Neural cell (in vitro differentiated cells): ENCODE measurements at regions not wholly inside any gene's neighbourhood (a gene's known extent, or its start where the extent isn't known, plus 50 kb on each side); places are given as distances from the start of the nearest gene placed in this dataset.

Source experiments
- H2AFZ ChIP-seq: fragments of 200-600, 300-800 bp; sonication (generic), shearing (Covaris generic); 2 replicates; pipeline ENCODE4 v1.6.0; 2014; ENCODE audit warnings: low read depth, mild to moderate bottlenecking, antibody characterized with exemption, low read length, moderate library complexity
- H3F3A ChIP-seq: fragments of 200-600 bp; shearing (Covaris generic); 2 replicates; pipeline ENCODE4 v1.6.1; 2016; ENCODE audit warnings: mild to moderate bottlenecking, moderate library complexity, mixed read lengths, antibody characterized with exemption, low read length; ENCODE audit not compliant: insufficient read depth, poor library complexity, severe bottlenecking
- H3K27ac ChIP-seq: fragments of 200-600, 300-800 bp; sonication (generic), shearing (Covaris generic); 2 replicates; pipeline ENCODE4 v1.5.1; 2014; ENCODE audit warnings: mild to moderate bottlenecking, low read length, moderate library complexity
- H3K27me3 ChIP-seq: fragments of 300-800, 200-600 bp; sonication (generic), shearing (Covaris generic); 2 replicates; pipeline ENCODE4 v1.6.0; 2014; ENCODE audit warnings: mild to moderate bottlenecking, low read depth, low read length, moderate library complexity; ENCODE audit not compliant: insufficient read depth
- H3K36me3 ChIP-seq: fragments of 300-800, 200-600 bp; sonication (generic), shearing (Covaris generic); 2 replicates; pipeline ENCODE4 v1.5.1; 2014; ENCODE audit warnings: mild to moderate bottlenecking, antibody characterized with exemption, low read length, moderate library complexity; ENCODE audit not compliant: insufficient read depth
- H3K4me2 ChIP-seq: fragments of 300-800, 200-600 bp; sonication (generic), shearing (Covaris generic); 2 replicates; pipeline ENCODE4 v1.6.0; 2014; ENCODE audit warnings: mild to moderate bottlenecking, low read length
- H3K4me3 ChIP-seq: fragments of 300-800, 200-600 bp; sonication (generic), shearing (Covaris generic); 2 replicates; pipeline ENCODE4 v1.5.1; 2014; ENCODE audit warnings: mild to moderate bottlenecking, low read length, moderate library complexity
- H3K79me2 ChIP-seq: fragments of 200-600 bp; shearing (Covaris generic); replicated peaks from 2 replicates; pipeline ENCODE4 v1.6.0; 2014; ENCODE audit warnings: mild to moderate bottlenecking, low read length, moderate library complexity; ENCODE audit not compliant: insufficient read depth
- H3K9ac ChIP-seq: fragments of 300-800, 200-600 bp; sonication (generic), shearing (Covaris generic); 2 replicates; pipeline ENCODE4 v1.6.1; 2016; ENCODE audit warnings: mild to moderate bottlenecking, low read length, mixed read lengths
- H3K9me2 ChIP-seq: fragments of 200-600 bp; shearing (Covaris generic); 2 replicates; pipeline ENCODE4 v1.6.1; 2016; ENCODE audit warnings: mild to moderate bottlenecking, low read length, mixed read lengths; ENCODE audit not compliant: insufficient read depth
- H3K9me3 ChIP-seq: fragments of 200-600, 300-800 bp; sonication (generic), shearing (Covaris generic); 2 replicates; pipeline ENCODE4 v1.6.1; 2016; ENCODE audit warnings: mild to moderate bottlenecking, mixed run types, low read length, moderate library complexity, mixed read lengths
- H4K20me1 ChIP-seq: fragments of 200-600 bp; shearing (Covaris generic); 2 replicates; pipeline ENCODE4 v1.6.1; 2016; ENCODE audit warnings: mild to moderate bottlenecking, mixed run types; ENCODE audit not compliant: insufficient read depth
- EP300 ChIP-seq: fragments of 450-650 bp; conservative IDR thresholded peaks from 2 replicates; pipeline ENCODE4 v1.6.1; 2014; ENCODE audit warnings: antibody characterized with exemption, mild to moderate bottlenecking, moderate library complexity; ENCODE audit not compliant: poor library complexity, severe bottlenecking
- EZH2 ChIP-seq: fragments of 200-600, 300-800 bp; shearing (Covaris generic), sonication (generic); IDR thresholded peaks from 2 replicates; pipeline ENCODE4 v1.6.1; 2014; ENCODE audit warnings: antibody characterized with exemption, low read length, borderline replicate concordance, mild to moderate bottlenecking; ENCODE audit not compliant: insufficient read depth, poor library complexity, severe bottlenecking
- MXI1 ChIP-seq: fragments of 450-650 bp; conservative IDR thresholded peaks from 2 replicates; pipeline ENCODE4 v1.6.1; 2014; ENCODE audit warnings: antibody characterized with exemption, mild to moderate bottlenecking; ENCODE audit not compliant: poor library complexity, severe bottlenecking
- POLR2AphosphoS5 ChIP-seq: IDR thresholded peaks from 2 replicates; pipeline ENCODE4 v1.6.1; 2012
- RAD21 ChIP-seq: fragments of 450-650 bp; conservative IDR thresholded peaks from 2 replicates; pipeline ENCODE4 v1.6.1; 2014; ENCODE audit warnings: antibody characterized with exemption, mild to moderate bottlenecking, moderate library complexity
- SMC3 ChIP-seq: fragments of 450-650 bp; conservative IDR thresholded peaks from 2 replicates; pipeline ENCODE4 v1.6.1; 2014; ENCODE audit warnings: antibody characterized with exemption, mild to moderate bottlenecking, moderate library complexity; ENCODE audit not compliant: poor library complexity
- TAF1 ChIP-seq: IDR thresholded peaks from 2 replicates; pipeline ENCODE4 v1.6.1; 2012; ENCODE audit warnings: low read depth
- TF ChIP-seq, protein P1 (sequence below): fragments of 450-650 bp; IDR thresholded peaks from 2 replicates; pipeline ENCODE4 v1.5.1; 2014; ENCODE audit warnings: antibody characterized with exemption, mild to moderate bottlenecking, moderate library complexity; ENCODE audit not compliant: poor library complexity, severe bottlenecking
- TF ChIP-seq, protein P2 (sequence below): IDR thresholded peaks from 2 replicates; pipeline ENCODE4 v1.6.1; 2012; ENCODE audit warnings: borderline replicate concordance

DNA sequence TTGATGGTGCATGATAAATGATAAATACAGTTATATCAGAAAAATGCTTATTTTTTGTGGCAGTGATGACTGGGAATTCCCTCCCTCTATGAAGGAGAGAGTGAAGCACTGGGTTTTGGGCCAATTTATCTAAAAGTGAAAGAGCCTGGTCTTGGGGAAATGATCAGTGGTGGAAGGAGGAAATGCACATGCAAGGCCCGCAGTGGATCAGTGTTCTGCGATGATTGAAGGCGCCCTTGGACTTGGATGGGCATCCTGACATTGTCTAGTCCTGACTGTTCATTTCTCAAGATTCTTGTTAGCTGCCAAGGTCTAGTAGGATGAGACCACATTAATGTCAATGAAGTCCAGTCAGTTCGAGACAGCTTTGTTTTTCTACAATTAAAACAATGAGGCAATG is 272.0 kb upstream of the SLC35B3 start:
- no peaks in the 10 kb centered on the region for H3K9me3 ChIP-seq
- no peak overlapping the region for H3K27ac ChIP-seq
- no peak overlapping the region for H3K4me2 ChIP-seq
- no peaks in the 10 kb centered on the region for H3K27me3 ChIP-seq
- no peak overlapping the region for H3K4me3 ChIP-seq
- no peak overlapping the region for H2AFZ ChIP-seq
- H4K20me1 ChIP-seq, result no peaks in the 10 kb centered on the region
- H3K79me2 ChIP-seq, result no peaks in the 10 kb centered on the region
- no peaks in the 10 kb centered on the region for H3K36me3 ChIP-seq
- no peaks in the 10 kb centered on the region for H3K9me2 ChIP-seq
- TF ChIP-seq, protein P1, sequence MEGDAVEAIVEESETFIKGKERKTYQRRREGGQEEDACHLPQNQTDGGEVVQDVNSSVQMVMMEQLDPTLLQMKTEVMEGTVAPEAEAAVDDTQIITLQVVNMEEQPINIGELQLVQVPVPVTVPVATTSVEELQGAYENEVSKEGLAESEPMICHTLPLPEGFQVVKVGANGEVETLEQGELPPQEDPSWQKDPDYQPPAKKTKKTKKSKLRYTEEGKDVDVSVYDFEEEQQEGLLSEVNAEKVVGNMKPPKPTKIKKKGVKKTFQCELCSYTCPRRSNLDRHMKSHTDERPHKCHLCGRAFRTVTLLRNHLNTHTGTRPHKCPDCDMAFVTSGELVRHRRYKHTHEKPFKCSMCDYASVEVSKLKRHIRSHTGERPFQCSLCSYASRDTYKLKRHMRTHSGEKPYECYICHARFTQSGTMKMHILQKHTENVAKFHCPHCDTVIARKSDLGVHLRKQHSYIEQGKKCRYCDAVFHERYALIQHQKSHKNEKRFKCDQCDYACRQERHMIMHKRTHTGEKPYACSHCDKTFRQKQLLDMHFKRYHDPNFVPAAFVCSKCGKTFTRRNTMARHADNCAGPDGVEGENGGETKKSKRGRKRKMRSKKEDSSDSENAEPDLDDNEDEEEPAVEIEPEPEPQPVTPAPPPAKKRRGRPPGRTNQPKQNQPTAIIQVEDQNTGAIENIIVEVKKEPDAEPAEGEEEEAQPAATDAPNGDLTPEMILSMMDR, result no peak
- TF ChIP-seq TAF1, result no peak
- TF ChIP-seq POLR2AphosphoS5, result no peak
- TF ChIP-seq EP300, result no peak
- no peak for TF ChIP-seq RAD21
- no peak for TF ChIP-seq MXI1
- TF ChIP-seq, protein P2, sequence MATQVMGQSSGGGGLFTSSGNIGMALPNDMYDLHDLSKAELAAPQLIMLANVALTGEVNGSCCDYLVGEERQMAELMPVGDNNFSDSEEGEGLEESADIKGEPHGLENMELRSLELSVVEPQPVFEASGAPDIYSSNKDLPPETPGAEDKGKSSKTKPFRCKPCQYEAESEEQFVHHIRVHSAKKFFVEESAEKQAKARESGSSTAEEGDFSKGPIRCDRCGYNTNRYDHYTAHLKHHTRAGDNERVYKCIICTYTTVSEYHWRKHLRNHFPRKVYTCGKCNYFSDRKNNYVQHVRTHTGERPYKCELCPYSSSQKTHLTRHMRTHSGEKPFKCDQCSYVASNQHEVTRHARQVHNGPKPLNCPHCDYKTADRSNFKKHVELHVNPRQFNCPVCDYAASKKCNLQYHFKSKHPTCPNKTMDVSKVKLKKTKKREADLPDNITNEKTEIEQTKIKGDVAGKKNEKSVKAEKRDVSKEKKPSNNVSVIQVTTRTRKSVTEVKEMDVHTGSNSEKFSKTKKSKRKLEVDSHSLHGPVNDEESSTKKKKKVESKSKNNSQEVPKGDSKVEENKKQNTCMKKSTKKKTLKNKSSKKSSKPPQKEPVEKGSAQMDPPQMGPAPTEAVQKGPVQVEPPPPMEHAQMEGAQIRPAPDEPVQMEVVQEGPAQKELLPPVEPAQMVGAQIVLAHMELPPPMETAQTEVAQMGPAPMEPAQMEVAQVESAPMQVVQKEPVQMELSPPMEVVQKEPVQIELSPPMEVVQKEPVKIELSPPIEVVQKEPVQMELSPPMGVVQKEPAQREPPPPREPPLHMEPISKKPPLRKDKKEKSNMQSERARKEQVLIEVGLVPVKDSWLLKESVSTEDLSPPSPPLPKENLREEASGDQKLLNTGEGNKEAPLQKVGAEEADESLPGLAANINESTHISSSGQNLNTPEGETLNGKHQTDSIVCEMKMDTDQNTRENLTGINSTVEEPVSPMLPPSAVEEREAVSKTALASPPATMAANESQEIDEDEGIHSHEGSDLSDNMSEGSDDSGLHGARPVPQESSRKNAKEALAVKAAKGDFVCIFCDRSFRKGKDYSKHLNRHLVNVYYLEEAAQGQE, result no peak
- no peak for TF ChIP-seq SMC3
- no peak for TF ChIP-seq EZH2
- no peak overlapping the region for H3K9ac ChIP-seq
- no peaks in the 10 kb centered on the region for H3F3A ChIP-seq

DNA sequence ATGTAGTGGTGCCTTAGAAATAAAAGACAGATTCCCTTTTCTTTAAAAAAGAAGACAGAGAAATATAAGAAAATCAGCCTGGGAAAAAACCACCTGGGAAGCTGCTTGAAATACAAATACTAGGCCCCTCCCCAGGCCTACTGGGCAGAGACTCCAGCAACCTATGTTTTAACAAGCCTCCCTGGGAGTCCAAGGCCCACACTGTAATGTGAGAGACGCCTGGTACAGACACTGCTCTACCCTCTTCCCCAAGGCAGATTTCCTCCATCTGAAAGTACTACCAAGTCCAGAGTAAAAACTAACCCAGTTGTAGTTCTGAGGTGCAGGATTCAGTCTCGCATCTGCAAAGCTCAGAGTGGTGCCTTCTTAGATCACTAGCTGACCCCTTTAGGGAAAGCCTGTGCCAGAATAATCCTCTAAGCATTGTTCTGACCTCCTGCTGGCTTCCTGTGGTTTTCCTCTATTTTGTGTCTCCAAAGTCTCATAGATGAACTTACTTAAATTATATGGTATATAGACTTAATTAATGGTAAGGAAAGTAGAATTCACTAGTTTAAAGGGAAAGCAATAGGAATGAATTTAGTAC is 270.2 kb upstream of the SLC35B3 start:
- Histone ChIP-seq H3K9ac (no peak overlapping the region), H3K36me3 (no peaks in the 10 kb centered on the region), H3K27me3 (no peaks in the 10 kb centered on the region), H2AFZ (no peak overlapping the region), H3K4me2 (no peak overlapping the region), H3K9me3 (no peaks in the 10 kb centered on the region), H3K79me2 (no peaks in the 10 kb centered on the region), H3K9me2 (no peaks in the 10 kb centered on the region), H3K4me3 (no peak overlapping the region), H4K20me1 (no peaks in the 10 kb centered on the region), H3K27ac (no peak overlapping the region), H3F3A (no peaks in the 10 kb centered on the region)
- no peak for TF ChIP-seq EZH2

DNA sequence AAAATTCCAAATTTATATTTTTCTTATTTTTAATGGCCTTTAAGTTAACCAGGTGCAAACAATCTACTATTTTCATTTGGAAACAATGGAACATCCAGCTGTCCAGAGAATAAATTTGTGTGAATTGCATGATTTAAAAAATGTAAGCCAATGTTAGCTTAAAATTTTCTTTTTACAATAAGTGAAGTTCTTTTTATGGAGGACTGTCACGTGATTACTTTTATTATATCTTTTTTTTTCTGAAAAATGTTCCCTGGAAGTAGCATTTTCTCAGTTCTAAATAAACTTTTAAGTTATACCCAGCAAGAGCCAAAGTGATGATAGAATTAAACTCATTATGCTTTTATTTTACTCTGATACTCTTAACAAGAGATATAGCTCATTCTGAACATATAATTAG is 267.7 kb upstream of the SLC35B3 start:
- Histone ChIP-seq H3K9ac (no peak overlapping the region), H3F3A (no peaks in the 10 kb centered on the region)

More for the DNA sequence above, 267.7 kb upstream of the SLC35B3 start:
- Histone ChIP-seq H4K20me1 (no peaks in the 10 kb centered on the region), H3K36me3 (no peaks in the 10 kb centered on the region), H3K27ac (no peak overlapping the region), H2AFZ (no peak overlapping the region), H3K9me2 (no peaks in the 10 kb centered on the region), H3K27me3 (no peaks in the 10 kb centered on the region), H3K4me3 (no peak overlapping the region), H3K9me3 (no peaks in the 10 kb centered on the region), H3K4me2 (no peak overlapping the region), H3K79me2 (no peaks in the 10 kb centered on the region)
- TF ChIP-seq, protein P2, result no peak
- TF ChIP-seq POLR2AphosphoS5 (no peak), SMC3 (no peak)
